ENCODE measurements at regions not wholly inside any gene's neighbourhood (a gene's known extent, or its start where the extent isn't known, plus 50 kb on each side); places are given as distances from the start of the nearest gene placed in this dataset.

DNA sequence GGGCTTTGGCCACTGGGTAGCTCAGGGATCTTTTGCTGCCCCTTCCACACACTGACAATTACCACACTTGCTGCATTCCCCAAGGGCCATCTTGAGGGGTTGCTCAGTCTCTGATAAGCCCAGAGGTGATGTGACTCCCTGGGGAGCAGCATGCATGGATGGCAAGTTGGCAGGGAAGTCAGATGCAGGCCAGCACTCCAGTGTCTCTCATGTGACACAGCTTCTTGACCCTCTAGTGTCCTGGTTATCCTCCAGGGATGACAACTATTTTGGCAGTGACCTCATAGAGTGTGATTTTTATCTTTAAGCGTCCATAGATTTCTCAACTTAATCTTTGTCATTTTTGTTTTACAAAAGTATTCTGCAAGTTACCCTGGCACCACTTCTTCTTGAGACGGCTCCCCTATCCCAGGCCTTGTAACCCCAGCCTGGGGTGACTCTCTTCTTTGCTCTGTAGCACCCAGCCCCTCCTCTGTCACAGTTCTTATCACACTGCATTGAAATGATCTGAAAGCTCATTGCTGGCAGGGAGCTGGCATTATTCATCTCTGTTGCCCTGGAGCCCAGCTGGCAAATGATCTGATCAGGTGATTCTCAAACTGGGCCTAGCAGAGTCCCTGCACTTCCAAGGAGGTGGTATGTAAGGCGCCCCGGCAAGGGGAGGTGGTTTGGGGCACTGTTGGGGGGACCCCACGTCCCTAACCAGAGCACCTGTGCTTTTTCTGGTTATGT, 72.6 kb downstream of the TENT5C start:
- no peak for DNase-seq

DNA sequence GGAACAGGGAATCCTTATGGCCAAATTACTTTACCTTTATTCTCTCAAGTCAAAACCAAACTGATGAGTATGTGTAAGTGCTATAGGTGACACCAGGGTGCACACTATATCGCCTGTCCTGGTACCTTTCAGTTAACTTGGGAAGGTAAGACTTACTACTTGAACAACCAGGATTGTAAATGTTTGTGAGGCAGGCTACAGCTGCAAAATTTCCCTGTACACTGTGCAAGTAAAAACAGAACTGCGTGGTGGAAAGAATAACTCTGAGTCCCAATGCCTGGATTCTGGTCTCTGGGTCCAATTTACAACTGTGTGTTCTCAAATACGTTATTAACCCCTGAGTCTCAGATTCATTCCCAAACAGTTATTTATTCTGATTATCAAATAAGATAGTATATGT, 73.5 kb downstream of the TENT5C start:
- intact Hi-C loops (cut with DNase I): no loop called here
- no peak for DNase-seq

More for the DNA sequence above, 72.6 kb downstream of the TENT5C start:
- intact Hi-C loops (cut with DNase I): no loop called here

DNA sequence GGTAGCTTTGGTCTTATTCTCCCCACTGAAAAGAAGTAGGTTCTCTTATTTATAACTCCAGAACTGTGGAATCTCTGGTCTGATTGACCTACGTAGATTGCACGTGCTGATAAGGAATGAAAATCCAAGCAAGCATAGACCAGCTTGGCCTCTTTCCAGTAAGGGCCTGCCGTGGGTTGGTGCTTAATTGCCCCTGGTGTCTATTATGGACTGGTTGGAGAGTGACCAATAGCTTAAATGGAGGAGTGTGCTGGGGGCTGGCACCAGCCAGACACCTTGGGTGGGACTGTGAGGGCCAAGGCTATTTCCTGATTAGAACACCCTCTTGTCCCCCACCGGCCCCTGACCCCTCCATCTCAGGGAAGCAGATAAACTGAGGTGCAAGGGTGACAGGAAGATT, 74.0 kb downstream of the TENT5C start:
- DNase-seq: no peak
- intact Hi-C loops (cut with DNase I): no loop called here

DNA sequence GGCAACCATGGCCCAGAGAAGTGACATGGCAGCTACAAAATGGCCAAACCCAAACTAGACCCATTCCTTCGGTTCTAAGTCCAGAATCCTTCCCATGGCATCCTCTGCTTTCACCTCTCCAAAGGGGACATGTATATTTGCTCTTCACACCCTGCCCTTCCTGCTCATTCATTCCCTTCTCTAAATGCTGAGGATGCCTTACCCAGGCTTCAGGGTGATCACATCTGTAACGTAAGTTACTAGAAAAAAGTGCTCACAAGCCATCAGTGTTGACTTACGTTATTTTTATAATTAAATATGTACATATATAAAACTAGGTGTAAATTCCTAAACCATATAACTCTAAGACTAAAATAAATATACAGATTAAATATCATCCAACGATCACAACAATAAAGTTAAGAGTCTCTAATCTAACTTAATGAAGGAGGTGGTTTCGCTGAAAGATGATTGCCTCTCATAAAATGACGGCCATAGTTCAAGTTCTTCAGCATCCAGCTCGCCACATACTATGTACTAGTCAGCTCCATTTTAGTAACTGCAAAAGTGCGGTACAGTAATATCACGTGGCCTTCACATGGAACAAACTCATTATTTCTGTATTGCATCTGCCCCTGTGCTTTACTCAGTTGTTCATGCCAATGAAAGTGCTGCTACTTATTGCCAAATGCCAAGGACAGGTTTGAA, 74.6 kb downstream of the TENT5C start:
- DNase-seq: no peak
- intact Hi-C loops (cut with DNase I): no loop called here

DNA sequence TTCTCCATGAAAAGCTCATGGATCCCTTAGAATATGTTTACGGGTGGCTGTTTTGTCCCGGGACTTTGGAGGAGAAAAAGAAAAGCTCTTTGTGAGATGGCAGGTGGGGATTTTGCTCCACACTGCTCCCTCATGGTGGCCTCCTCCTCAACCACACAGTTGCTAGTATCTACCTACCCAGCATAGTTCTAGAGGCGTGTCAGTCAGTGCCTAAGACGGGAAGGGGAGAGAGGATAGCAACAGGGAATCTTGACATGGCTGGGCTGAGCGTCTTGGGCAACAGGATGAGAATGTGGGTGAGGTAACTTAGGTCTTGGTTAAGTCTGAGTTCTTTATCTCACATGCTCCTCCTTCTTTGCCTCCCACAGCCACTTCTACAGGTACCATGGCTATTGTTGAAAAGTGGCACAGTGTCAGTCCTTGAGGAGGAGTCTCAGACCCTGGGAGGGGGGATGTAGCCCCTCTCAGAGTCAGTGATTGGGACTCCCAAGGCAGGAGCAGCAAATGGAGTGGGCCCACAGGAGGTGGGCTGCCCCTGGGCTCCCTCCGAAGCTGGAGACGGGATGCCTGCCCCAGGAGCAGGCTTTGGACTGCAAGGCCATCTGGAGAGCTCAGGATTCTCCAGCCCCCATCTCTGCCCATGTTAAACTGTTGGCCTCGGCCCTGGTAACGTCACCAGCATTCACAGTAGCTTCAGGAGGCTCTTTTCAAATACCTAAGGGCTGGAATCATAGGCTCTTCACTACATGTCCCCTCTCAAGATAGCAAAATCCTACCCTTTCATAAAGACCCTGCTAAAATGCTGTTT, 75.4 kb downstream of the TENT5C start:
- no peak for DNase-seq
- intact Hi-C loops (cut with DNase I): no loop called here

DNA sequence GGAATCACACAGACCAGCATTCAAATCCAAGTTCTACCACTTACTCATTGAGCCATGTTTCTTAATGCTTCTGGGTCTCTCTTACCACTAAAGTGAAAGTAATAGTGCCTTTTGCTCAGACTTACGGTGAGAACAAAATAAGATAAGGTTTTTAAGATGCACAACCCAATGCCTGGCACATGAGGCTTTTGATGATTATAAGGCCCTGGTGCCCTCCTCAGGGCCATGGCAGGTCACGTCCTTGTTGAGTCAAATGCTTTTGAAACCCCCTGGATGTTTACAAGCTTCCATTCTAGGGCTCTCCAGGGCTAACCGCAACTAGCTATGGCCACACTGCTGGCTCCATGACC, 76.0 kb downstream of the TENT5C start:
- DNase-seq: no peak
- intact Hi-C loops (cut with DNase I): no loop called here

DNA sequence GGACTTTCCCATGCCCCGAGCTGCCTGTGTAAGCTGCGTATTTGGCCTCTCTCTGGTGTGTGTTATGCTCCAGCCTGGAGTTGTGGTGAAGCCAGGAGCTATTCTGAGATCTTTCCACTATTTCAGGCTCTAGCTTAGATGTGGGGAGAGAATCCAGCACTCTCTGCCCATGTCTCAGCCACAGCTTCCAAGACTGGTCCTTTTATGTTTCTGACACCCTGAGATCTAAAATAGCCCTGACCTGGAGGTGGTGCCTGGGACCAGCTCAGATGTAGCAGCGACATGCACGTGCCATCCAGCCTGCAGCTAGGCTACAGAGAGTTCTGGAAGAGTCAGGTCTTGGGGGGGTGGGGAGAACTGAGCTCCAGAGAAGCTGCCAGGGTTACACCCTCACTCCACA, 76.5 kb downstream of the TENT5C start:
- peak in 1 of 10 donors; percentile 11 for DNase-seq
- intact Hi-C loops (cut with DNase I): no loop called here

DNA sequence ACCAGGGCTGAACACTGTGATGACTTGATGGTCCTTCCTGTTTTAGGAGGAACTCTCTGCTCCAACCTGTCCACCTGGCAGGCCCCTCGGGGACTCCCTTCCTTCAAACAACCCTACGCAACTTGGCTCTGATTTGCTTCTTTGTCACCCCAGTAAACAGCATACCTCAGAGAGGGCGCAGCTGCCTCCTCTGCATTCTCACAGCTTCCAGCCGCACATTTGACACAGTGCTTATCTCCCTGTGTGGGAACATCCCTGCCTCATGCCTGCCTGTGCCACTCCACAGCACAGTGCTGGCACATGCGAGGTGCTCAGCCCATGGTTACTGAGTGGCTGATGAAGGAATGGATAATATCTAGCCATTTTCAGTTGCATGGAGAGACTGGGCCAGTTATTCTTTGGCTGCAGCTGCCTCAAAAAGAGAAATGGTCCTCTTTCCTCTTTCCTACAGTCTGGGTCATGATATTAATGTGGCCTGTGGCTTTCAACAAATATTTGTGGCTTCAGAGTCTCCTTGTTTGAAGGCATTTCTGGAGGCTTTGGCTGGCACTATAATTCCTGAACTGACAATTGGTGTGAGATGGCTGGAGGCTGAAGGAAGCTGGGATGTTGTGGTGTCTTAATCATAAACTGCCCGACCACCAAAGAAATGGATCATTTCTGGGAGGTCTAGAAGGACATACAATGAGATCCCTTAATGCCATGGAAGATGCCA, 77.9 kb downstream of the TENT5C start:
- peak in 1 of 10 donors; percentile 26 for DNase-seq
- intact Hi-C loops (cut with DNase I): no loop called here

DNA sequence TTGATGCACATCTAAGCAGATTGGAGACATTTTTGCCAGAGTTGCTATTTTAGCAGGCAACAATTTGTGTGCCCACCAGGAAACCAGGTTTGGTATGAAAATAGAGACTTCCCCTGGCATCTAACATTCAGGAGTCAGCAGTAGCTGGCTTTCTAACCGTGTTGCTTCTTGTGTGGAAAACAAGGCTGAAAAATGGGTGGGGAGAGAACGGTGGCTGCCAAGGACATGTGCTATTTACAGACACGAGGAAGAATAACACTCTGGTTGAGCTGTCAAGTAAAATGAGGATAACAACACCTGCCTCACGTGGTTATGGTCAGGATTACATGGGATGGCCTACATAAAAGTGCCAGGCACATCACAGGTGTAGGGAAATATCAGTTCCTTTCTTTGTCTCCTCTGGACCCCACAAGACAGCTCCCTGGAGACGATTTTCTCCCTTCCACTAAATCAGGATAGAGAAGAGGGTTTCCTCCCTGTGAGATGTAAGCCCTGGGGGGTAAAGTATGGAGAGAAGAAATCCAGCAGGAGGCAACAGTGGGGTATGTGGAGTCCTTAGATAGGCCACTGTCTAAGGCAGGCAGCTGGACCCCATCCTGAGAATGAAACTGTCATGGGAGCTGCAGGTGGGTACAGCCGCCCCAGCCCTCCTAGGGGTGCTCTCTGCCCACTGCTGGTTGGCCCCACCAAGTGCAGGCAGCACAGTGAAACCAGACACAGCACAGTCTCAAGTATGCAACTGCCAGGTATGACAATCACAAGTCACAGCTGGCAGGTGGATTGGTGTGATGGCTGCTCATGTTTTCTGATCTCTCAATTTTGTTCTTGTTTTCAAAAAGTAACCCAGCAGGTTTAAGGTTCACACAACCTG, 80.3 kb downstream of the TENT5C start:
- intact Hi-C loops (cut with DNase I): no loop called here
- no peak for DNase-seq

DNA sequence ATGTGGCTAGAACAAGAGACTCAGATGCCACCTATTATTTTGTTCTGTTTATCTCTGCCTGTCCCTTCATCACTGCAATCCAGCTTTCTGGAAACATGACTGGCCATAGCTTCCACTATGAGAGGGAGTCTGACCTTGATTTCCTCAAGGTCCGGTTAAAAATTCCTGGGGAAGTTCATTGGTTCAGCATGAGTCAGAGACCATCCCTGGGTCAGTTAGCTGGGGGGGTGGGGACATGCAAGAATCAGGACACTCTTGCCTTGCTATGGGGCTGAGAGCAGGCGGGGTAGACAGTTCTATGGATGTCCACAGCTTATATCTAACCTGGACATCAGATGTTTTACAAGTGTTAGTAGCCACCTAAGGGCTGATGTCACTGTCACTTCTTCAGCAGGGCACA, 81.1 kb downstream of the TENT5C start:
- no peak for DNase-seq
- intact Hi-C loops (cut with DNase I): no loop called here

DNA sequence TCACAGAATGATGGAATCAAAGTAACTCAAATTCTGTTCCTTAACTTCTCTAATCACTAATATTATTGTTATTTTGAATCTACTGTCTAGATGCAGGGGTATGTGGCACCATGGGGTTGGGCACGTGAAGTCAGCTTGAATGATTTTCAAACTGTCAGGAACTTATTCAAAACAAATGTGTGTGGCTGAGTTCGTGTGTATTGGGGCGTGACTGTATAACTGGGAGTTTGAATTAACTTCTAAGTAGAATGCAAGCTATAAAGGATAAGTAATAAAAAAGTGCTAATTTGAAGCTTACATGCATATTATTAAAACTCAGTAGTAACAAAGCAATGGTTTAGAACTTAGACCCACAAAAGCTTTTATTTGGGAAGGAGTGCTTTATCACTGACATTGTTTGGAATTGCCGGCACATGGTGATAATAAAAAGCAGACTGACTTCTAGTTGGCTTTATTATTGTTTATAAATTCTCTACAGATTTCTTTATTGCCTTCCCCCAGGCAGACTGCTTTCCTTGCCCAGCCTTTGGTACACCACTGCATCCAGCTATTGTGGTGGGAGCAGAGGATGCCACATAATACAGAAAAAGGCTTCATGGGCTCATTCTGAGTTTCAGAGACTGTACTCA, 84.3 kb downstream of the TENT5C start:
- intact Hi-C loops (cut with DNase I): no loop called here
- DNase-seq: no peak

DNA sequence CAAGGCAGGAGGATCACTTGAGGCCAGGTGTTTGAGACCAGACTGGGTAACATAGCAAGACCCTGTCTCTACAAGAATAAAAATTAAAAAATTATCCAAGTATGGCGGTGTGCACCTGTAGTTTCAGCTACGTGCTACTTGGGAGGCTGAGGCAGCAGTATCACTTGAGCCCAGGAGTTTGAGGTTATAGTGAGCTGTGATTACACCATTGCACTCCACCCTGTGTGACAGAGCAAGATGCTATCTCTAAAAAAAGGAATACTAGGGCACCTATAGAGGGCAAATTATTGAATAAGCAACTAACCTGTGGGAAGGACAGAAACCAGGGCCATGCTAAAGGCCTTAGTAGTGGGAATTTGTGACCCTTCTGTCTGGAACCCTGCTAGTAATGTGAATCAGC, 86.1 kb downstream of the TENT5C start:
- no peak for DNase-seq
- intact Hi-C loops (cut with DNase I): no loop called here

DNA sequence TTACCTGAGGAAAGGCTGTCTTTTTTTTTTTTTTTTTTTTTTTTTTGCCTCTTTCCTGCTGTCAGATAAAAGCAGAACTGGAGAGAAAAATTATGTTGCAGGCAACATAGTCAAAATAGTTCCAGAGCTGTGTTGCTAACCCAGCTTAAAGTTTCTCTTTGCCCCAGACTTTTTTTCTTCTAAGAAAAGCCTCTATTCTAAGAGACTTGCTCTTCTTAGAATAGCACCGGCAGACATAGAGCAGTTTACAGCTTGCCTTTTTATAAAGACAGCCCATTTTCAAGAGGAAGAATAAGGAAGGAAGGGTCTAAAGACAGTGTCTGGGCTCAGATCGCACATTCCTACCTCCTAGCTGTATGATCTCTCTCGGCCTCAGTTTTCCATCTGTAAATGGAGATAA, 88.7 kb downstream of the TENT5C start:
- DNase-seq: no peak
- intact Hi-C loops (cut with DNase I): no loop called here

DNA sequence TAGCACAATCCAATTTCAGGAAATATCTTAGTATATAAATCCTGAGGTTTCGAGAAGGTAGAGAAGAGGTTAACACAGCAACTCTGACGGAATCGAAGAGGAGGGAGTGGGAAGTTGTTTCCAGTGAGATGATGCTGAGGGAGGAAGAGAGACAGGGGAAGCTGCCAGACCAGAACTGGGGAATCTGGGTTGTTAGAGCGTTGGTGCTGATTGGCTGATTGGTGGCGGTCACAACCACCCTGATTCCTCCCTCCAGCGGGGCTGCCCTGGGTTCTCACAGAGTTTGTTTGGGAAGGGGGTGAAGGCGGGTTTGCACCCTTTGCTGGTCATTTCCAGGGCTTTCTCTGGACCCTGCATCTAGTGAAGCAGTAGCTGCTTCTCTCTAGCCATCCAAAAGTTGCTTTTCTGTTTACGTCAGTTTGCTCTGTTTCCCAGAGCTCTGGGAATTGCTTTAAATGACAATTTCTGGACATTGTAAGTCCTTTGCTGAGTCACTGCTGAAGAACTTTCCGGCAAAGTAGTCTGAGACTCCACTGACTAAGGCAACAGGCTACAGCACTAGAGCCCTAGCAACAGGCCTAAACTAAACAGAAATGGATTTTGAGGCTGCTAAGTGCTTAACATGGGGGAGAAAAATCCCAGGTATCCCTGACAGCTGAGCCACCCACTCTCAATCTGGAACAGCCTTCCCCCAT, 90.1 kb downstream of the TENT5C start:
- DNase-seq: no peak
- intact Hi-C loops (cut with DNase I): no loop called here

DNA sequence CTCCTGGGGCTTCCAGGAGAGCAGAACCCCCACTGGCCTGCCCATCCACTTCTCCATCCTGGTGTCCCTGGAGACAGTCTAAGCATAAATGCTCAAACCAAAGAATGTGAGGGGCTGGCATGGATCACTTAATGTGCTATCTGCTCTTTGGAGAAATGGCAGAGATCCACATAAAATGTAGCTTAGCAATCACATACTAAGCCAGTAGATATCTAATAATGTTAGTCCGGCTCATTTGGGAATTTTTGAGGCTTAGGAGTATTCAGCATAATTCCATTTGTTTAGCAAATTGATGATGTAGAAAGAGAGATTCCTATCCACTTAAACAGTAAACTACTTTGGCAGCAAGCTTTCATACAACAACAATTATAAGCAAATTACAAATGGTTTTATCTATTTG, 90.7 kb downstream of the TENT5C start:
- no peak for DNase-seq
- intact Hi-C loops (cut with DNase I): no loop called here

DNA sequence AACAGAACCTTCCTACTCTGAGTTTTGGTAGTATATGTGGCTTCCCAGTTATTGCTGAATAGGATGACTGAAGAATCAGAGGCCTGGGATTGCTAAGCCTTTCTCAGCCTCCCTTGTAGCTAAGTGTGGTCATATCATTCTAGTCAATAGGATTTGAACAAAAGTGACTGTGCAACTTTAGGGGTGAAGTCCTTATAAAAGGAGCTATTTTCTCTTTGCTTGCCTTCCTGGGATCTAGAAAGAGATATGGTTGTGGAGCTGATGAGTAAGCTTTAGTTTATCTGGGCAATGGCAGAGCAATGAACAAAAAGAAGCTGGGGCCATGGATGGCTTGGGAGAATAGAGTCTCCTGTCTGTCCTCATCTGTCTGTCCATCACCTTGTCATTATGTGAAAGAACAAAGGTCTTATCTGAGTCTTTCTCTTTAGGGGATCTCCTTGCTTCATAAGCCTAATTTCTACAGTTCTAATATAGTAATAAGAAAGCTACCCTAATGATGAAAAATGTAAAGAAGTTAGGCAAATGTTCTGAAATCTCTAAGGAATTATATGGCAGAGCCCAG, 91.5 kb downstream of the TENT5C start:
- no peak for DNase-seq
- intact Hi-C loops (cut with DNase I): no loop called here

DNA sequence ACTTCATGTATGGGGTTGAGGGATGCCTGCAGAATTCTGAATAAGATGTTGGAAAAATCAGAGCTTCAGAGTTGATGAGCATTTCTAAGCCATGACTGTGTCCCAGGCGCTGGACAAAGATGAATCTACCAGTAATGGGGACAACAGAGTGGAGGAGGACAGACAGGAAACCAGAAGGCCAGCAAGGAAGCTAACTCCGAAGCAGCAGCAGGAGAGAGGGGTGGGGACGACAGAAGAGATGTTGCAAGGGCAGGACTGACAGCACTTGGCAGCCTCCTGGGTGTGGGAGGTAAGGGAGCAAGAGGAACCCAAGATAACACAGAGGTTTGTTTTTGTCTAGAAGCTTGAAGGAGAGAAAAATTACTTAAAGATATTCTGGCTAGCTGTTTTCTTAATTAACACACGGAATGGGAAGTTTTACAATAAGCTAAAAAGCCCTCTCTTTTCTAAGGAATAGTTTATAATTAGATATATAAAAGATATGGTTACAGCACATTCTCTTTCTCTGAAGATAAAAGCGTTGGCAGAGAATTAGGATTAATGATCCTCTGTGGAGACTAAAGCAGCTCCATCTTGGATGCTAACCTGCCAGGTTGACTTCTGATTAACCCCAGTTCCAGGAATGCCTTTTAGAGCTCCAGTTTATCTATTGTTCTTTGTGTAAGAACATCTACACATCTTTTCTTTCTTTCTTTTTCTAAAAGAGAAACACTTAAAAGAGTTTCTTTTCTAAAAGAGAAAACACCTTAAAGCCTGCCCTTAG, 92.7 kb downstream of the TENT5C start:
- intact Hi-C loops (cut with DNase I): no loop called here
- DNase-seq: peak in 2 of 10 donors; percentile 22 to 38

DNA sequence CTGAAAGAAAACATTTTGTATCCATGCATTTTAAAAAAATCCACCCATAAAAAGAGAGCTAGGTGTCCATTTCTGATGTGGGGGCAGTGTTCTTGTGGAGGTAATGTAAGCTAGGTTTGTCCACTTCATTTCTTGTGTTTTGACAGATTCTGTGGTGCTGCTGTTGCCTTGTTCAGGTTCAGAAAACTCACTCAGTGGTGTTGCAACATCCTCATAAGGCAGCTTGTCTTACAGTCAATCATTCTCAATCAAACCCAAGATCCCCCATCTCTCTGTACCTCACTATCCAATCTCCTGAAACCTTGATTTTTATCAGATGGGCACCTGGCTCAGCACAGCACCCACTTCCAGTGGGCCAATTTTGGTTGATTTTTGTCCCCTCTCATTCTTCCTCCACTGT, 94.1 kb downstream of the TENT5C start:
- intact Hi-C loops (cut with DNase I): no loop called here

More for the DNA sequence above, 94.1 kb downstream of the TENT5C start:
- DNase-seq: no peak

All from posterior cingulate gyrus (tissue), 11 donors.